ENCODE measurements at regions not wholly inside any gene's neighbourhood (a gene's known extent, or its start where the extent isn't known, plus 50 kb on each side); places are given as distances from the start of the nearest gene placed in this dataset.

- WGBS, result 87% methylated on average over 2 of the region's 2 CpGs
- no peaks in the 10 kb centered on the region for H3K27me3 ChIP-seq
- intact Hi-C loops (cut with DNase I), result no loop called here
- no peaks in the 10 kb centered on the region for H3K4me1 ChIP-seq
- no peak for DNase-seq (ENCODE audit: extremely low spot score)
- H3K4me3 ChIP-seq, result no peak overlapping the region
- TF ChIP-seq POLR2A (IDR thresholded peaks at IDR 0.05; ENCODE audit: low read depth) (no peak), POLR2AphosphoS5 (IDR thresholded peaks at IDR 0.05) (no peak), EP300 (IDR thresholded peaks at IDR 0.05) (no peak), CTCF (IDR thresholded peaks at IDR 0.05) (no peak)
- H3K27ac ChIP-seq (replicated peaks in 1 of 4), result no peak overlapping the region
- no peaks in the 10 kb centered on the region for H3K9me3 ChIP-seq
- no peaks in the 10 kb centered on the region for H3K36me3 ChIP-seq
Observed at GRCh38 chr1:81329041-81329440, 471.7 kb upstream of the ADGRL2 start.

- no peak for DNase-seq (ENCODE audit: extremely low spot score)
- Histone ChIP-seq H3K9me3 (no peaks in the 10 kb centered on the region), H3K27ac (replicated peaks in 1 of 4) (no peak overlapping the region), H3K4me3 (no peak overlapping the region), H3K27me3 (no peaks in the 10 kb centered on the region), H3K36me3 (no peaks in the 10 kb centered on the region), H3K4me1 (no peaks in the 10 kb centered on the region)
- intact Hi-C loops (cut with DNase I), result no loop called here
- TF ChIP-seq EP300 (IDR thresholded peaks at IDR 0.05), result no peak
- TF ChIP-seq CTCF (IDR thresholded peaks at IDR 0.05), result no peak
- no peak for TF ChIP-seq POLR2AphosphoS5 (IDR thresholded peaks at IDR 0.05)
- TF ChIP-seq POLR2A (IDR thresholded peaks at IDR 0.05; ENCODE audit: low read depth), result no peak
- WGBS, result 84% methylated on average over 5 of the region's 5 CpGs
Observed at GRCh38 chr1:81327743-81328142, 473.0 kb upstream of the ADGRL2 start.

- TF ChIP-seq POLR2A (IDR thresholded peaks at IDR 0.05; ENCODE audit: low read depth), result no peak
- TF ChIP-seq POLR2AphosphoS5 (IDR thresholded peaks at IDR 0.05), result no peak
- TF ChIP-seq CTCF (IDR thresholded peaks at IDR 0.05), result no peak
- no peak for TF ChIP-seq EP300 (IDR thresholded peaks at IDR 0.05)
- no peaks in the 10 kb centered on the region for H3K9me3 ChIP-seq
- H3K4me1 ChIP-seq, result no peaks in the 10 kb centered on the region
- 82% methylated on average over 6 of the region's 6 CpGs for WGBS
- H3K36me3 ChIP-seq, result no peaks in the 10 kb centered on the region
- no peak for DNase-seq (ENCODE audit: extremely low spot score)
- no peak overlapping the region for H3K27ac ChIP-seq (replicated peaks in 1 of 4)
- no peak overlapping the region for H3K4me3 ChIP-seq
- no peaks in the 10 kb centered on the region for H3K27me3 ChIP-seq
- intact Hi-C loops (cut with DNase I), result no loop called here
Observed at GRCh38 chr1:81327103-81327710, 473.5 kb upstream of the ADGRL2 start.

GRCh38 chr1:81326212-81326611 is 474.5 kb upstream of the ADGRL2 start:
- intact Hi-C loops (cut with DNase I), result no loop called here
- H3K36me3 ChIP-seq, result no peaks in the 10 kb centered on the region
- 84% methylated on average over 3 of the region's 3 CpGs for WGBS

More at GRCh38 chr1:81326212-81326611, 474.5 kb upstream of the ADGRL2 start:
- Histone ChIP-seq H3K4me1 (no peaks in the 10 kb centered on the region), H3K27ac (replicated peaks in 1 of 4) (no peak overlapping the region), H3K4me3 (no peak overlapping the region), H3K9me3 (no peaks in the 10 kb centered on the region), H3K27me3 (no peaks in the 10 kb centered on the region)
- DNase-seq (ENCODE audit: extremely low spot score), result no peak
- TF ChIP-seq POLR2AphosphoS5 (IDR thresholded peaks at IDR 0.05) (no peak), POLR2A (IDR thresholded peaks at IDR 0.05; ENCODE audit: low read depth) (no peak), CTCF (IDR thresholded peaks at IDR 0.05) (no peak), EP300 (IDR thresholded peaks at IDR 0.05) (no peak)
